ENCODE measurements at regions not wholly inside any gene's neighbourhood (a gene's known extent, or its start where the extent isn't known, plus 50 kb on each side); places are given as distances from the start of the nearest gene placed in this dataset.

DNA sequence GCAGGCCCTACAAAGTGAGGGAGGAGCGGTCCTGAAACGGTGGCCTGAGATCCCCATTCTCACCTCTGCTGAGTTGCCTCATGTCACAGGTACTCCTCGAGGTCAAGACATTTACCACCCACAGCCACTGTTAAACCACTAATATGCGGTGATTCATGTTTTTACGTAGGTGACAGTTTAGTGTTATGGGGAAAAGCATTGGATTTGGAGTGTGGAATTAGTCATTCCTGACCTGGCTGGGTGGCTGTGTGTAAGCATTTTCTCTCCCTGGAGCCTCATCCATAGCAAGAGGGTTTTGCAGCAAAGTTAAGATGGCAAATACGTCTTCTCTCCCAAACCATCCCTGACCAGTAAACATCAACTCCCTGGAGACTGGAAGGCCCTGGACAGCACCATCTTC lies 57.8 kb upstream of the KCNJ6 start:
- H3K27ac ChIP-seq, result no peak overlapping the region
- H3K9me3 ChIP-seq, result no peaks in the 10 kb centered on the region
- no peak for DNase-seq
- intact Hi-C loops (cut with DNase I), result no loop called here
- WGBS, 3 donors, result 85 to 90% (median 87%) methylated on average over 6 of the region's 6 CpGs
- no peaks in the 10 kb centered on the region for H3K27me3 ChIP-seq
- H3K36me3 ChIP-seq, result no peaks in the 10 kb centered on the region
- no peaks in the 10 kb centered on the region for H3K4me1 ChIP-seq (ENCODE audit: insufficient read depth)
- no peak for TF ChIP-seq EP300 (IDR thresholded peaks at IDR 0.05)
- no peak for TF ChIP-seq CTCF (IDR thresholded peaks at IDR 0.05)
- TF ChIP-seq POLR2A (IDR thresholded peaks at IDR 0.05), result no peak
- H3K4me3 ChIP-seq, result no peak overlapping the region

DNA sequence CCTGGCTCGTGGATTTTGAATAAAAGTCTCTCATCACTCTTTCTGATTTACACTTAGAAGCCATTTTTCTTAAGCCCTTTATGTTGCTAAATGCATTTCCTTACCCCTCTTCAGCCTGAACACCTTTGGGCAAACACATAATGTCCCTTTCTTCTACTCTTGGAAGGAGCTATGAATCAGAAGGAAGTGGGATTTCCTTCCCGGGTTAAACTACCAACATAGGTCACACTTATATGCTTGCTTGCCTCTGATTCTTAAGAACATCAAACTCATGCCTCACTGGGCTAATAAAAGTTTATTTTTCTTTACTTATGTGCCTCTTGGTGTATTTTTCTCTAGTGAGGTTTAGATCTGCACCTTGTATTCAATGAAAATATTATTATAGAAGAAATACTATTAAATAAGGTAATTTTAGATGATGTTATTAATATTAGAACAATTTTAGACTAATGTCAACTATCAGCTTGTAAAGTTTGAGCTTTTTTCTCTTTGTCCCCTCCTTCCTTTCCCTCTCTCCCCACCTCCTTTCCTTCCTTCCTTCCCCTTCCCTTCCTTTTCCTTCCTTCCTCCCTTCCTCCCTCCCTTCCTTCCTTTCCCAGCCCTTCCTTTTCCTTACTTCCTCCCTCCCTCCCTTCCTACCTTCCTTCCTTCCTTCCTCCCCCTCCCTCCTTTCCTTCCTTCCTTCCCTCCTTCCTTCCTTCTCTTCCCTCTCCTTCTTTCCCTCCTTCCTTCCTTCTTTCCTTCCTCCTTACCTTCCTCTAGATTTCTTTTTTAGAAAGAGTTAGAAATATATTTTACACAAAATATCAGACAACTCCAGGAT lies 66.5 kb upstream of the KCNJ6 start:
- DNase-seq, result no peak
- Histone ChIP-seq H3K4me1 (ENCODE audit: insufficient read depth) (no peaks in the 10 kb centered on the region), H3K9me3 (no peaks in the 10 kb centered on the region), H3K27ac (no peak overlapping the region), H3K27me3 (no peaks in the 10 kb centered on the region), H3K4me3 (no peak overlapping the region), H3K36me3 (no peaks in the 10 kb centered on the region)
- intact Hi-C loops (cut with DNase I), result no loop called here
- TF ChIP-seq POLR2A (IDR thresholded peaks at IDR 0.05) (no peak), EP300 (IDR thresholded peaks at IDR 0.05) (no peak), CTCF (IDR thresholded peaks at IDR 0.05) (no peak)
- WGBS, 3 donors, result 82 to 92% (median 91%) methylated on average over 2 of the region's 2 CpGs

DNA sequence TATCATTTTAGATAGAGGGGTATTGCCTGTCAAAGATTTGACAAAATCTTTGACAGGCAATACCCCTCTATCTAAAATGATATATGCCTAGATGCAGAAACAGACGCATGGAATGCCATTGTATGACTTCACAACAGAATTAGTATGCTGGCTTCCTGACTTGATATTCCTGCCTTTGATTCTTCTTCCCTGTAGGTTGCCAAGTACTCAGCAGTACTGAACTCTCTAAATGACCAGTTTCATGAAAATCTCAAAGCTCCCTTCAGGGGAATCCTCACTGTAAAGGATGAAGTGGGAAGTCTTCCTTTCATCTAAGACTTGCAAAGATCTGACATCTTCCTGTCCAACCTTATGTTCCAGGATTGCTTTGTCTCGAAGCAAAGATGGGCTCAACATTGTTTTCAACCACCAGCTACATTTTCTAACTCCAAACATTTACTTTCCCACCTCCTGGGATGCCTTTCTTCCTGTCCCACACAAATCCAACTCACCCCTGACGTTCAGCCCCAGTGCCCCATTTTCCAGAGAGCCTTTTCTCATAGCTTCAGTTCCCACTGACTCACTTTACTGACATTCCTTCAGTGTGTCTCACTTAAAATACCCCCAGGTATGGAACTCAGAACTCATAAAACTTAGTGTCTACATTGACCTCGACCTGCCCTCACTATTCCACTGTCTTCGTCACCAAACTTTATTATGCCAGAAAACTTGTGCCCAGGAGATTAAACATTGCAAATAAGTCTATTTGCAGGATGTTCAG lies 67.3 kb upstream of the KCNJ6 start:
- Histone ChIP-seq H3K27ac (no peak overlapping the region), H3K4me3 (no peak overlapping the region), H3K36me3 (no peaks in the 10 kb centered on the region), H3K27me3 (no peaks in the 10 kb centered on the region), H3K4me1 (ENCODE audit: insufficient read depth) (no peaks in the 10 kb centered on the region), H3K9me3 (no peaks in the 10 kb centered on the region)
- intact Hi-C loops (cut with DNase I), result no loop called here
- WGBS, 3 donors, result 48 to 58% (median 57%) methylated on average over 5 of the region's 5 CpGs
- TF ChIP-seq POLR2A (IDR thresholded peaks at IDR 0.05) (no peak), EP300 (IDR thresholded peaks at IDR 0.05) (no peak), CTCF (IDR thresholded peaks at IDR 0.05) (no peak)
- no peak for DNase-seq

GRCh38 chr21:37984416-37984815 lies 68.2 kb upstream of the KCNJ6 start:
- no peaks in the 10 kb centered on the region for H3K36me3 ChIP-seq
- H3K4me3 ChIP-seq, result no peak overlapping the region
- 77 to 91% (median 80%) methylated on average over 2 of the region's 2 CpGs for WGBS, 3 donors
- no peaks in the 10 kb centered on the region for H3K27me3 ChIP-seq
- DNase-seq, result no peak
- H3K27ac ChIP-seq, result no peak overlapping the region
- no peaks in the 10 kb centered on the region for H3K4me1 ChIP-seq (ENCODE audit: insufficient read depth)
- TF ChIP-seq EP300 (IDR thresholded peaks at IDR 0.05), result no peak
- TF ChIP-seq CTCF (IDR thresholded peaks at IDR 0.05), result no peak
- TF ChIP-seq POLR2A (IDR thresholded peaks at IDR 0.05), result no peak
- no peaks in the 10 kb centered on the region for H3K9me3 ChIP-seq
- intact Hi-C loops (cut with DNase I), result no loop called here
